ENCODE measurements at regions not wholly inside any gene's neighbourhood (a gene's known extent, or its start where the extent isn't known, plus 50 kb on each side); places are given as distances from the start of the nearest gene placed in this dataset.

DNA sequence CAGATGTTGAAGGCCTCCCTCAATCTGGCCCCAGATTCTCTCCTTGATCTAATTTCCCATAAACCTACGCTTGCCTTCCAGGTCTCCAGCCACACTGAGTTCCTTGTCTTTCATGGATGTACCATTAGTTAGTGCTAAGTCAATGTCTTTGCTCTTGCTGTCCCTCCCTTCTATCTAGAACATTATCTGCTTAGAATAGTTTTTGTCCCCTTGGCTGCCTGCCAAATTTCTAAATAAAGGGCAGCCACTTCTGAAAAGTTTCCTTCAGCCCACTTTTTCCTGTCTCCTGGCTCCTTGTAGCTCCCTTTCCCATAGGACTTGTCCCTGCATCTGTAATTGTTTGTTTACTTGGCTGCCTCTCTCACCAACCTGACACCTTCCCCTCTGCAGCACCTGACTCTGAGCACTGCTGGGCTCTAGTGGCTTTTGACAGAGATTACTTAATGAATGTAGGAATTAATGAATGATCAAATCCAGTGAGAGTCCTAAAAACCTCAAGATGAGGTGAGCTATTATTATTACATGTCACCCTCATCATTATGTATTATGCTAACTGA lies 58.3 kb downstream of the CXCL12 start:
- DNase-seq = no peak

DNA sequence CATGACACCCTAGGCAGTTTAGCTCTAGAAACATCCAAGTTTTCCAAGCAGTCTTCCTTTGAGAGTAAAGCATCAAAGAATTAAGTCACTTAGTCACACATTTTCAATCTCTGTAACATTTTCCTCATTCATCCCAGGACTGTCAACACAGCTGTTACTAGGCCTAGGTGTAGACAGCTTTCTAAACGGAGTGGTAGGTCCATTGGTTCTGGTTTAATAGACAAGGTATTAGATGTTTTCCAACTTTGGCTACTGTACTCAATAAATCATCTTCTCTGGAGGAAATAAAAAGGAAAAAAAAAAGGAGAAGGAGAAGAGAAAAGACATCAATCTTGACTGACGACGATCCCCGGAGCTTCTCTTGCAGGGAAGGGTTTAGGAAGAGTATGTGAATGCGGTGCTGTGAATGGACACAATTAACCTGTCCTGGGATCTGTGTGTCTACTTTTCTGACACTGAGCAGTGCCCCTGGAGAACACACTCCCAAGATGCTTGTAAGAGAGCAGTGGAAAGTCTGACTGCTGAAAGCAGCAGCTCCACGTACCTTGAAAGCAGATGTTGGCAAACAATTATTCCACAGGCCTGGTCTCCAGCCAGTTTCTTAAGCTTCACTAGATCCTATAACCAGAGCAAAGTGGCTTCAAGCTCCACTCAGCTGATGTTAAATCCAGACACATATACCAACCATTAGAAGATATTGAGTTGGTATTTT lies 59.1 kb downstream of the CXCL12 start:
- DNase-seq = peak; percentile 11

DNA sequence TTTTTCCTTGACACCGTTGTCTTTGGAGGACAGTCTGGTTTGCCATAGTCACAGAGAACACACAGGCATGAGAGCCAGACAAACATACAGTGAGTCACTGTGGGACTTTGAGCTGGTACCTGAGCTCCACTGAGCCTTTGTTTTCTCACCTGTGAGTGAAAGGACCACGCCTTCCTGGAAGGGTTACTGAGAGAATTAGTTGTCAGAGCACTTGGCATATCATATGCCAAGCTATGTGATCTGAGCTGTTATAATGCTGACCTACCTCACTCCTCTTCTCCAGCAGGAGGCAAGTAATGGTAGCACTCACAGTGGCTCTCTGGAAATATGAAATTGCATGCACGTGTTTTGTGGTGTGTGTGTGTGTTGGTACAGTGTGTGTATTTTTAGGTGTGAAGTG lies 59.7 kb downstream of the CXCL12 start:
- no peak for DNase-seq

DNA sequence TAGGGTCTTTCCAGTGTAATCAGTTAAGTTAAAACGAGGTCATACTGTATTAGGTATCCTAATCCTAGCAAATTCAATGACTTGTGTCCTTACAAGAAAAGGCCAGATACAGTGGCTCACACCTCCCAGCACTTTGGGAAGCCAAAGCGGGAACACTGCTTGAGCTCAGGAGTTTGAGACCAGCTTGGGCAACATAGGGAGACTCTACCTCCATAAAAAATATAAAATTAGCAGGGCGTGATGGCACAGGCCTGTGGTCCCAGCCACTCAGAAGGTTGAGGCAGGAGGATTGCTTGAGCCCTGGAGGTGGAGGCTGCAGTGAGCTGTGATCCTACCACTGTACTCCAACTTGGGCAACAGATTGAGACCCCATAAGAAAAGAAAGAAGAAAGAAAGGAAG lies 61.1 kb downstream of the CXCL12 start:
- no peak for DNase-seq

DNA sequence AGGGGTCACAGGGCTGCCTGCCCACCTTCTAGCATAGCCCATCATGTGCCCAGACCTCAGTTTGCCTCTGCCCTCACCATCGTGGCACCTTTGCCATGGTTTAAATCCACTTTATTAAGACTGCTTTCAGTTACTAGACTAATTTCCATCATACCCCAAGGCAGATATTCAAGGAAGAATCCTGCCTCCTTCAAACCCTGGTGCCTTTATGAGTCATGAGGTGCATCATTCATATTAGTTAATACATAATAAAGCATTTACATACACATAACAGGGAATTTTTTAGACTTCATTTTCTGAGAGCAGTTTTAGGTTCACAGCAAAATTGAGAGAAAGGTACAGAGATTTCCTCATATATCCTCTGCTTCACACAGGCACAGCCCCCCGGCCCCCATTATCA lies 62.8 kb downstream of the CXCL12 start:
- no peak for DNase-seq

DNA sequence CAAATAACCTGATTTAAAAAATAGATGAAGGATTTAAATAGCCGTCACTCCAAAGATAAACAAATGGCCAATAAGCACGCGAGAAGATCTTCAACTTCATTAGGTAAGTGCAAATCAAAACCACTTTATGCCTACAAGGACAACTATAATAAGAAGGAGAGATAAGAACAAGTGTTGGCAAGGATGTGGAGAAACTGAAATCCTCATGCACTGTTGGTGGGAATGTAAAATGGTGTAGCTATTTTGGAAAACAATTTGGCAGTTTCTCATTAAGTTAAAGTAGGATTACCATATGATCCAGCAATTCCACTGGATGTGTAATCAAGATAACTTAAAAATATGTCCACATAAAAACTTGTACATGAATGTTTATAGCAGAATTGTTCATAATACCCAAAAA lies 64.1 kb downstream of the CXCL12 start:
- DNase-seq = no peak

DNA sequence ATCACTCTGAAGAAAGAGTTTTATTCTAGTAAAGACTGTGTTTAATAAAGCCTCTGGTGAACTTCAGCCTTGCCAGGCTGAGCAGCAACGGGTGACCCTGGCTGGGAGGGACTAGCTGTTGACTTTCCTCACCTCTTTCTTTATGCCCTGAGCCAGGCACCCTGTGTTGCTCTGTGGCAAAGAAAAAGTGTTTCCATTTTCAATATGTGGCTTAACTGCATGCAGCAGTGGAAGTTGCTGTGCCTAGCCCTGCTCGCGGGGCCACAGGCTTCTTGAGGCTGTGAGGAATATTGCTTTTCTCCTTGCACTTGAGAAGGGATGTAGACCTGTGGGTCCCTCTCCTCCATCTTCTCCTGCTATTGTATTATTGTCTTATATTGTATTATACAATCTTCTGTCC lies 67.0 kb downstream of the CXCL12 start:
- DNase-seq = no peak

DNA sequence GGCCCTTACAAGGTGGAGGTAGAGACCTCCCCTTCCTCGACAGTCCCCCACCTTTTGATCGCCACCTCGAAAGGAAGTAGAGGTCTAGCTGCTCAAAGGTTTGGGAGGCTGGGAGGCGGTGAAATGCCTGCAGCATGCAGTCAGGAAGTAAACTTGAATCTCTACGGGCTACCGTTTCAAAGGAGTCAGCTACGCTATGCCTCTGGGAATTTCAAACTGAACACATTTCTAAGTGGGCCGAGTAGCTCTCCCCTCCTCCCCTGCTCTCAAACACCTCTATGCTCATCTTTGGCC lies 68.0 kb downstream of the CXCL12 start:
- no peak for DNase-seq

DNA sequence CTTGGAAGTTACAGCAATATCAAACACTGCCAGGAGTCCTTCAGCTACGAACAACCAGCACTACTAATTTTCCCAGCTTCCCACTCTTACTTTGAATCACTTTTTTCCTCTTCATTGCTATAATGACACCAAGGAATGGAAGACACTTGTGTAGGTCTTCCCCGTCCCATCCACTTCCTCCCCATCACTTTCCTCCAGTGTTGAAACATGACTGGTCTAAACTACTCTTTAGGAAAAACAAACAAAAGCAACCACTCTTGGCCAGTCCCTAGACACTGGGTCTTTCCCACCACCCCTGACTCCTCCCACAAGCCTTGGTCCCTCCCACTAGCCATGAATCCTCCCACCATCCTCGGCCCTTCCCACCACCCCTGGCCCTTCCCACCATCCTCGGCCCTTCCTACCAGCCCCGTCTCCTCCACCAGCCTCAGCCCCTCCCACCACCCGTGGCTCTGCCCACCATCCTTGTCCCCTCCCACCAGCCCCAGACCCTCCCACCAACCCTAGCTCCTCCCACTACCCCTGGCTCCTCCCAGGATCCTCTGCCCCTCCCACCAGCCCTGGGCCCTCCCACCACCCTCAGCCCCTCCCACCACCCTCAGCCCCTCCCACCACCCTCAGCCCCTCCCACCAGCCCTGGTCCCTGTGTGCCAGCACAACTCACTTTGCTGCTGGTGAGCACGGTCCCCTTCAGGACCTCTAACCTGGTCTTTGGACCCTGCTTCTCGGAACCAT lies 68.5 kb downstream of the CXCL12 start:
- no peak for DNase-seq

DNA sequence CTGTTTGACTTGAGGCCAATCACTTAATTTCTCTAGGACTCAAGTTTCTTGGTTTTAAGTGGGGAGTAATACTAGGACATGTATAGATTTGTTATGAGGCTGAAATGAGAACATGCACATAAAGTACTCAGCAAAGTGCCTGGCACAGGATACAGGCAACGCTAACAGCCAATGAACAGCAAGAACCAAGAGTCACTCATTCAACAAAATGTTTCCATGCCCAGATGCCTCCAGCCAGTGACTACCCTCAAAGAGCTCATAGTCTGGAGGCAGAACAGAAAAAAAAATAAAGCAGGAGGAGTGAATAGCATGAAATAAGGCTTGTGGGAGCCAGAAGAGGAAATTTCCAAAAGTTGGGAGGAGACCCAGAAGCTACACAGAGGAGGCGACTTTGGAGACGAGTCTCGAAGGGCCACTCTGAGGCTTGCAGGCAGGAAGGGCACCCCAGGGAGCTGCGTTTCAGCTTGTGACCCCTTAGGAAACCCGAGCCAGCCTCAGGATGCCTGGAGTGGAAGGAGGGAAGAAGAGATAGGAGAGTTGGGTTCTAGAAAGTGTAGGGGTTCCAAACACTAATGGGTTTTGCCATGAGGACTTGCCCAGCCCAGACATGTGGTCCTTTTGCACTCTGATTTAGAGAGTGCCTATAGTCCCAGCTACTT lies 70.0 kb downstream of the CXCL12 start:
- DNase-seq = no peak

DNA sequence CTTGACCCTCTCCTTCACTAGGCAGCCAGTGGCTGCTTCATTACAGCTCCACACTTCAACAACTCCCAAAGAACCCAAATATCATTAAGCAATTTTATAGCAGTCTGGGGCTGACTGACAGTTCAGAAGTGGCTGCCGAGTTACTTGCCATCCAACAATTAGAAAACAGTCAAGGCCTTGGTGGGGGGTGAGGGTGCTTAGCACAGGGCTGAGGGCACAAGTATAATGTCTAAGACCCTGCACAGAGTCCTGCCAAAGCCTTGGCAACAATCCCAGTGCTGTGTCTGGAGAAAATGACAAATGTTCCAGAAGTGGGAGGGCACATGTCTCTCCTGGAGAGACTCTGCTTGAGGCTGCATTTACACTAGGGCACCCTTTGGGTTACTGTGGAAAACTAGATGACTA lies 71.1 kb downstream of the CXCL12 start:
- DNase-seq = no peak

DNA sequence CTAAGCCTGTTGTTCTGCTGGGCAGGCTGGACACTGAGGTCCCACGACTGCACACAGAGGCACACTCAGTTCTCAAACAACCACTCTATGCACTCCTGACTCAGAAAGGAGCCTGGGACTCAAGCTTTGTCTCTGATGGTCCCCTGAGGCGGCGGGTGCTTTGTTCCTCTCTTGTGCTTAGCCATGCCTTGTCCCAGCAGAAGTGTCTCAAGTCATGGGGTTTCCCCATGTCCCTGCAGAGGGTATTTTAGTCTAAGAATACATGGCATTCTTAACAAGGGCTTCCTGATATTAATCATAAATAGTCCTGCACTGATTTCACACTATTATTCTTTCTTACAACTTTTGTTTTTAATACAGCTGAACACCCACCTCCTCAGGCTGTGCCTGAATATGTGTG lies 72.5 kb downstream of the CXCL12 start:
- no peak for DNase-seq

DNA sequence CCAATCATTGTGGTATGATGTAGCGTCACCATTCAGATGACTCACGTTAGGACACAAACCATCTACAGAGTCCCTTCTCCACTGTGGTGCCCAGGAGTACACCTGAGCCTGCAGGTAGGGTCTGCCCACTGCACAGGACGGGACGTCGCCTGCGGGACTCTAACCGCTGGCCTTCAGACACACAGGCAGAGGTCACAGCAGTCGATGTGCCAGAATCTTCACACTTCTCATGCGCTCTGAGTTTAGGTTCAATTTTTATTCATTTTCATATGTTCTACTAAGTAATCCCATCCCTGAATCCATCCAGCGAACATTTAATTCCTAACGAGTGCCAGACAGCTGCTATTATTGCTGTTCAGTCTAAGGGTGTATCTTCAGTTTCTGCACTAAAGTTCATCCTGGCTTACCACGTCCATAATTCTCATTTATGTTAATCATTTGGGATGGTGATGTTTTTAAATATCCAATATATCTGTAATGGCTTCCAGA lies 73.3 kb downstream of the CXCL12 start:
- DNase-seq = peak; percentile 70

DNA sequence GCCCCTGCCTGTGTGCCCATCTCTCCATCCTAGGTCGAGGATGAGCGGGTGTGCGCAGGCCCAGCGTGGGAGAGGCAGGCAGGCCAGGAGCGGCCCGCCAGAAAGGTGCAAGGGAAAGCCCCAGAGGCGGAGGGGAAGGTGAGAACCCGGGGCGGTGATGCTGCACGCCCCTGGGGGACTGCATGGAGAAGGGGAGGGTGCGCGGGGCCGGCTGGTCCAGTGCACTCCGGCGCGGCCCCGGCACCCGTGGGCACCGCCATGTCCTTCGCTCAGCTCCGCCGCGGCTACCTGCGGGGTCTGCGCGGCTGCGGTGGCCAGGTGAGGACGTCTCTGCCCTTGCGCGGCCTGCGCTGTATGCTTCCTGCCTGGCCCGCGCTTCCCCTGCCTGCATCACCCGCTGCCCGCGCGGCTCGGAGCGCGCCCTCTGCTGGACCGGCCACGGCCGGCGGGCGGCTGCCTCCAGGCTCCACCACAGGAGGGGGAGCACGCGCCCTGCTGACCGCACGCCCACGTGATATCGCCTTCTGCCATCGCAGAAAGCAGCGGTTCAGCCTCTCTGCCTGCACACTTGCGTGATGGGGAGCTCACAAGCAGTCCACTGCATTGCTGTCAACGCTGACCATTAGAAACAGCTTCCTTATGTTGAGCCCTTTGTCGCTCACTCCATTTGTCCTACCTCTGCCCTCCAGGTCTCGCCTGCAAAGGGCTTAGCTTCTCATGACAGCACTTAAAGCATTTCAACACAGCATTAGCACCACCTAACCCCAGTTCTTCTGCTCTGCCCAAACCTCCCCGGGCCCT lies 73.9 kb downstream of the CXCL12 start:
- DNase-seq = peak; percentile 72

DNA sequence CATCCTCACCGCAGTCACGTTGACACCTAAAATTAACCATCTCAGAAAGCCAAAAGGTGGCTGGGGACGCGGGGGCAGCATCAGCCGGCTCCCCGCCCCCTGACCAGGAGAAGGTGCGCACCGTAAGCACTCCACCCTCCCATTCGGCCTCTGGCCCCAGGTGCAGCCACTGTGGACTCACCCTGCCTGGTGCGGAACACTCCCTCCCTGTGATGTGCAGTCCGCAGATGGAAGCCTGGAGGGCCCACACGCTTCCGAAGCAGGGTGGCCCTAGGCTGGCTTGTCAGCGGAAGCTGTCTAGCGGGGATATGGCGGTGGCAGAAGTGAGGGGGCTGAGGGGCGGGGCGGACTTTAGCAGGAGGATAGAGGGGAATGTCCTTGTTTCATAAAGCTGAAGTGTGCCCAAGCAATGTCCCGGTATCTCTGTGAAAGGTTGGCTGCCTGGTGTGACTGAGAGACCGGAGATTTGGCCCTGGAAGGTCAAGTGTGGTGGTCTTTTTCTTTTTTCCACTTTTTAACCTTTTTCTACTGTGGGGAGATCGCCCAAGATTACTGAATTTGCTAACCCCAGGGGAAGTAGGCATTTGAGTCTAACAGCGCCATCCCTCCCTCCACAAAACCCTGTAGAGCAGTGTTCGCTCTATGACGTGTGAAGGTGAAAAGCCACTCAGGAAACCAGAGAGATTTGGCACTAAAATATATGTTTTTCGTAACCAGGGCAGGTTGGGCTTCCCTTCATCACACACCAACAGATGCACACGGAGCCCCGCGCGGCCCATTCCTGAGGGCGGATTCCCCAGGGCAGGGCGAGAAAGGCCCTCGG lies 74.7 kb downstream of the CXCL12 start:
- no peak for DNase-seq

DNA sequence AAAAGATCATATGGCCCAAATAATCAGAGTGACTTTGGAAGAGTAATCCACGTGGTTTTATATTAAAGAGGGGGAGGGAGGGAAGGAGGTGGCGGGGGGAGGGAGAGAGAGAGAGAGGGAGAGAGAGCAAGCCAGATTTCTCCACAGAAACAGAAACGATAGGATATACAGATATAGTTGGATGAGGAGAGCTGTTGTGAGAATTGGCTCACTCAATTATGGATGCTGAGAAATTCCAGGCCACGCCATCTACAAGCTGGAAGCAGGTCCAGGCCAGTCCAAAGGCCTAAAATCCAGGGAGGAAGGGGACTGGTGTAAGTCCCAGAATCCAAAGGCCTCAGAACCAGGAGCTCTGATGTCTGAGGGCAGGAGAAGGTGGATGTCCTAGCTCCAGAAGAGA lies 75.5 kb downstream of the CXCL12 start:
- no peak for DNase-seq

DNA sequence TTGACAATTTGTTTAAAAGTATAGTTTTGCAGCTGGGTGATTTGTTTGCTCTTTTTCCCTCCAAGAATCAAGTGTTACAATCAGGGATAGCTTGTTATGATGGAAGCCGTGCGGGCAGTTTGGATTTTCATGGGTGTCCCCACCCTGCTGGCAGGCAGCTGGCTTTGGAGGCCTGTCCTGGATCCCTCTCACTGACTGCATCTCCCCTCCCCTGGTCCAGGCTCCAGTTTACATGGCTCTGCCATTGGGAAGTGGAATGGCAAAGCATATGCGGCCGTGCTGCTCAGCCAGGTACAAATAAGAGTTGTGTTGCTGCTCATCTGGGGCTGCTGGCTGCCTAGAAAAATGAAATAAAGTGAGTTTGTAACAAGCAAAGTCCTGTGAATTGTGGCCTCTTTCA lies 76.0 kb downstream of the CXCL12 start:
- no peak for DNase-seq

DNA sequence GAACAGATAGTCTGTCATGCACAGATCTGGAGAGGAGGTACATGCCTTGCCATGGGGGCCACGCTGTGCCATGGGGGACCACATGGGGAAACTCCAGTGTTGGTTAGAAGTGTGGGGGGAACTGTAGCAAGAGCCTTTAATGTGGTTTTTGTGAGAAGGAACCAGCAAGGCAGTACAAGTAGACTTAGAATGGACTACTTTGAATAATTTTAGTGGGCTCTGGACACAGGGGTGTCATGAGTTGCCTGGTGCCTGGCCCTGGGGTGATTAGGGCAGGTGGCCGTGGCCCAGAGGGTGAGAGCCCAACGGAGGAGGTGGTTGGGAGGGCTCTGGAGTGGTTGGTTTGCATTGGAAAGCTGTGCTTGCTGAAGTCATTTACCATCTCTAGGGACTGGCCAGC lies 77.2 kb downstream of the CXCL12 start:
- no peak for DNase-seq

DNA sequence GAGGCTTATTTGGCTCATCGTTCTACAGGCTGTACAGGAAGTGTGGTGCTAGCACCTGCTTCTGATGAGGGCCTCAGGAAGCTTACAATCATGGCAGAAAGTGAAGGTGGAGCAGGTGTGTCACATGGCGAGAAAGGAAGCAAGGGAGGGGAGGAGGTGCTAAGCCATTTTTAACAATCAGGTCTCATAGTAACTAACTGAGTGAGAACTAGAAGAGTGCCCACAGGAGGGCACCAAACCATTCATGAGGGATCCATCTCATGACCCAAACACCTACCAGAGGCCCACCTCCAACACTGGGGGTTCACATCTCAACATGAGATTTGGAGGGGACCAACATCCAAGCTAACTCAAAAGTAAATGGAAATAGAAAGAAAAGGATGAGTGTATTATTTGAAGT lies 78.1 kb downstream of the CXCL12 start:
- DNase-seq = no peak

DNA sequence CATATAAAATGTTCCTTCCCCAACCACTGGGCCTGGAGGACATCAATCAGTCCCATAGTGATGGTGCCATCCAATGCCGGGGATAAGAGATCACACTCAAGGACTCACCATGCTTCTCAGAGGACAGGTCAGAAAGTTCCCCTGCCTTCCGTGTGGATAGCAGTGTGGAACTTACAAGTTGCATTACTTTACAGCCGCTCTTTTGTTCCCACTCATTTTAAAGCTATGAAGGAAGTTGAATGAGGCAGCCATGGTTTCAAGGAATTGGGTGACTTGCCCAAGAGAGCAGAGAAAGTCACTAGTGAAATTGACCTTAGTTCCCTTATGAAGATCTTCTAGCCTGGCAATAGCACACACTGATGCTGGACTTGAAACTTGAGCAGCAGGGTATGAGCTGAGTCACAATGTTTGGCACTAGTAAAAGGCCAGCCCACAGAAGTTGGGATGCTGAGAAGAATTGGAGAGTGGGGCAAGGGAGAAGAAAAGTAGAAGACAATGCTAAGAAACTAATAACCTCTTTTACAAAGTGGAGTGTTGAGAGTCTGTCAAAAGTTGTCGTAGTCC lies 78.7 kb downstream of the CXCL12 start:
- DNase-seq = no peak

DNA sequence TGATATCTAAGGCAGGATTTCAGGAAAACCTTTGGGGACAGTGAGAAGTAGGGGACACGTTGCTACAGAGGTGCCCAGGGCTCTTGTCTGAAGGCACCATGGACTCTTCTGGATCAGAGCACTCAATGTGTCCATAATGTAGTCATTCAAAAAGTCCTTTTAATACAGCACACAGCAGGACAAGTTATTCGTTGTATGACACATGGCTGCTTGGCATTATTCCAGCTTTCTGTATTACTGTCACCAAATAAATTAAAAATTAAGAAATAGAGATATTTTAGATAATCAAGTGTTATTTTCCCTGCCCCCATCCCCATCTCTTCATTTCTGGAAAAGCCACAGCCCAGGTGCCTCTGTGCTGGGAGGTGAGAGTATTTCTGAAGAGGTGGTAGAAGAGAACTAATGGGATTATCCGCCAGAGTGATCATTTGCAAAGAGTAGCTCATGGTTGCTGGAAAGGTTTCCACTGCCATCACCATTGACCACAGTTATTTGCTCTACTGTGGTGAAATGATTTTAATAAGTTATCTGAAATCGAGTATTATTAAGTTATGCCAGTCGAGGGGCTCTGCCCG lies 83.0 kb downstream of the CXCL12 start:
- no peak for DNase-seq

All from skin of body (tissue), 1 donor.